ENCODE measurements at regions not wholly inside any gene's neighbourhood (a gene's known extent, or its start where the extent isn't known, plus 50 kb on each side); places are given as distances from the start of the nearest gene placed in this dataset.

DNA sequence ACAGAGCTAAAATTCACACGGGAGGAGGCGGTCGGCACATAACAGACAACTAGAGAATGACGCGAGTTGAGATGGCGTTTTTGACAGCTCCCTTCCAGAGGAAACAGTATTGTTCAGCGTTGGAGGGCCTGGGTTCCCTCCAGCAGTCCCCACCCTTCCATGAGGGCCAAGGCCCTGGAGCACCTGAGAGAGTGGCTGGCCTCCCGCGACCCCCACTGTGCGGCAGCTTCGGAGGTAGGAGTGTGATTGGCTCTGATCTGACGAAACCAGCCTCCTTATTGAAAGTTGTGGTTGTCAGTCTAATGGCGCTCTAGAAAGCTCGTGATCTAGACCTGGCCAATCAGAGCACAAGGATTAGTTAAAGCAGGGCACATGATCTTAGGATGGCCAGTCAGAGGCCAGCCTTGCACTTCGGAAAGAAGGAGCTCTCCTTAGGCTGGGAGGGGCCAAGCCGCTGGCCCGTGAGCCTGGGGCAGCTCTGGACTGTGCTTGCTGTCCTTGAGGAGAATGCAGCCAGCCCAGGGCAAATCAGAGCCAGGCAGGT, 104.5 kb upstream of the CELF4 start:
- intact Hi-C loops (cut with DNase I; ENCODE audit: low total_unique reads), result no loop called here
- no peaks in the 10 kb centered on the region for H3K27me3 ChIP-seq
- no peak overlapping the region for H3K27ac ChIP-seq
- H3K9me3 ChIP-seq, result peaks cover 0 to 2% of the 10 kb centered on the region in 2 donors
- H3K4me1 ChIP-seq, result no peaks in the 10 kb centered on the region
- no peak overlapping the region for H3K4me3 ChIP-seq
- TF ChIP-seq POLR2AphosphoS5 (IDR thresholded peaks at IDR 0.05) (no peak), POLR2A (IDR thresholded peaks at IDR 0.05) (no peak)
- TF ChIP-seq, protein P1, sequence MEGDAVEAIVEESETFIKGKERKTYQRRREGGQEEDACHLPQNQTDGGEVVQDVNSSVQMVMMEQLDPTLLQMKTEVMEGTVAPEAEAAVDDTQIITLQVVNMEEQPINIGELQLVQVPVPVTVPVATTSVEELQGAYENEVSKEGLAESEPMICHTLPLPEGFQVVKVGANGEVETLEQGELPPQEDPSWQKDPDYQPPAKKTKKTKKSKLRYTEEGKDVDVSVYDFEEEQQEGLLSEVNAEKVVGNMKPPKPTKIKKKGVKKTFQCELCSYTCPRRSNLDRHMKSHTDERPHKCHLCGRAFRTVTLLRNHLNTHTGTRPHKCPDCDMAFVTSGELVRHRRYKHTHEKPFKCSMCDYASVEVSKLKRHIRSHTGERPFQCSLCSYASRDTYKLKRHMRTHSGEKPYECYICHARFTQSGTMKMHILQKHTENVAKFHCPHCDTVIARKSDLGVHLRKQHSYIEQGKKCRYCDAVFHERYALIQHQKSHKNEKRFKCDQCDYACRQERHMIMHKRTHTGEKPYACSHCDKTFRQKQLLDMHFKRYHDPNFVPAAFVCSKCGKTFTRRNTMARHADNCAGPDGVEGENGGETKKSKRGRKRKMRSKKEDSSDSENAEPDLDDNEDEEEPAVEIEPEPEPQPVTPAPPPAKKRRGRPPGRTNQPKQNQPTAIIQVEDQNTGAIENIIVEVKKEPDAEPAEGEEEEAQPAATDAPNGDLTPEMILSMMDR (IDR thresholded peaks at IDR 0.05), result no peak
- no peak for DNase-seq (ENCODE audit: low spot score in 2 of 2)
- H3K36me3 ChIP-seq, result no peaks in the 10 kb centered on the region

DNA sequence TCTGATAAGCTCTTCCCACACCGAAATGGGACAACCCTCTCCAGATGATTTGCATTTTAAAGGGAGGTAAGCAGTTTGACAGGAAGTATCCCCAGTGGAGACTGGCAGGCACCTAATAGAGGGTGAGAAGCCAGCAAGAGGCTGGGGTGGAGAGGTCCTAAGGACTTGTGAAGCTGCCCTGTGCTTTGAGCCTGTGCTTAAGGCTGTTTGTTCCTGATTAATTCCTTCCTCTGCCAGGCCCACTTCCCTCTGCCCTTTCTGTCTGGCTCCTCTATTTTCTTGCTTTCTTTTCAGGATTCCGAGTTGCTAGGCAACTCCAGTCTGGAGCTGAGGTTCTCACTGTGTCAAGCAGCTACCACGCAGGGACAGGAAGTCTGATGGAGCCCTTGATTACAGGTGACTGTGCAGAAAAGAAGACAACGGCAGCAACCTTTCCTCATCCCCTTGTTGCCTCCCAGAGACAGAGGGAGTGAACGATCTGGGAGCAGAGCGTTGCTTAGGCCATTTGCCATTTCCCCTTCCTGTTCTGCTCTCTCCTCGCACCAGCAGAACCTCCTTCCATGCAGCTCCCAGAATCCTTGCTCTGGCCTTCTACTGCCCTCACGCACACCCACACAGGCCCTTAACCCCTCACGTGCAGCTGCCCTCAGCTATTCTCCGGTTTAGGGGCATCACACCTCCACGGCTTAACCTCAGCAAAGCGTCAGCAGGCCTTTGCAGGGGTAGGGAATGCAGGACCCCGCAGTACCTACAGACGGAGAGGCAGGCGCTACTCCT, 103.6 kb upstream of the CELF4 start:
- Histone ChIP-seq H3K4me3 (no peak overlapping the region), H3K27me3 (no peaks in the 10 kb centered on the region), H3K9me3 (no peaks in the 10 kb centered on the region), H3K36me3 (no peaks in the 10 kb centered on the region), H3K4me1 (no peaks in the 10 kb centered on the region), H3K27ac (no peak overlapping the region)
- intact Hi-C loops (cut with DNase I; ENCODE audit: low total_unique reads), result no loop called here
- TF ChIP-seq POLR2A (IDR thresholded peaks at IDR 0.05), result no peak
- TF ChIP-seq, protein P1 (IDR thresholded peaks at IDR 0.05), result no peak
- no peak for TF ChIP-seq POLR2AphosphoS5 (IDR thresholded peaks at IDR 0.05)
- no peak for DNase-seq (ENCODE audit: low spot score in 2 of 2)

DNA sequence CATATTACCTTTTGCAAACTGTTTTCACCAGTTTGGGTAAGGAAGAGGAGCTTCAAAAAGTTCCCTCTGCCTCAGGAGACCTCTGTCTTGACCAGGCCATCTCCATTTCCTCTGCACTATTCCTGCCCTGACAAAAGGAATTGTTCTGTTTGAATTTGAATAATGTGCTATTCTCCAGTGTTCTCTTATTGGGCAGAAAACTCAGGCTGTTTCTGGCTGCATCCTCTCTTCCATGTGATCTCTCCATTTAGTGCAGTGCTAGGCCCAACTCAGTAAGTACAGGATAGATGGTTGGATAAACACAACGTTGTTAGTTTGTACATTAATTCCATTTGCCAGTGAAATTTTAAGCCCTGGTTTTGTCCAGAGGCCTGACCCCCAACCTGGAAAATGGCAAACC, 102.2 kb upstream of the CELF4 start:
- no peaks in the 10 kb centered on the region for H3K27me3 ChIP-seq
- no peak for DNase-seq (ENCODE audit: low spot score in 2 of 2)
- no peak overlapping the region for H3K4me3 ChIP-seq
- no peaks in the 10 kb centered on the region for H3K4me1 ChIP-seq
- no peaks in the 10 kb centered on the region for H3K36me3 ChIP-seq
- H3K9me3 ChIP-seq, result no peaks in the 10 kb centered on the region
- intact Hi-C loops (cut with DNase I; ENCODE audit: low total_unique reads), result no loop called here
- TF ChIP-seq POLR2A (IDR thresholded peaks at IDR 0.05) (no peak), POLR2AphosphoS5 (IDR thresholded peaks at IDR 0.05) (no peak)
- TF ChIP-seq, protein P1 (IDR thresholded peaks at IDR 0.05), result no peak
- no peak overlapping the region for H3K27ac ChIP-seq

DNA sequence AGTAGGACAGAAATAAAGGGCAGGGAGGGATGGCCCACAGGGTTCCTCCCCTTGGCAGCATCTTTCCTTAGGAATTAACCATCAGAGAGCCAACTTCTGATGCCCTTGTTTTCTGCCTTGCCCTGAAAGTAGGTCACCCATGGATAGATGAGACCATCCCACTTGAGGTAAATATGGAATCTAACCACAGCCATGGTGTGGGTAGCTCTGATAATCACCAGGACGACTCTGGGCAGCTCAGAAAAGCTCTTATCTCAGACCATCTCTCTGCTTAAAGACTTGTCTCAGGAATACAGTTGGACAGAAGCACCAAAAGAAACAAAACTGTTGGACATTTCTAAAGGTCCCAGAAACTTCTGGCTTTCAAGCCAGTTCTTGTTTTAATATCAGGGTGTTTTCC, 101.4 kb upstream of the CELF4 start:
- no peak overlapping the region for H3K27ac ChIP-seq
- H3K27me3 ChIP-seq, result no peaks in the 10 kb centered on the region
- H3K36me3 ChIP-seq, result no peaks in the 10 kb centered on the region
- no peak overlapping the region for H3K4me3 ChIP-seq
- intact Hi-C loops (cut with DNase I; ENCODE audit: low total_unique reads), result no loop called here
- H3K9me3 ChIP-seq, result no peaks in the 10 kb centered on the region
- TF ChIP-seq POLR2A (IDR thresholded peaks at IDR 0.05), result no peak
- TF ChIP-seq POLR2AphosphoS5 (IDR thresholded peaks at IDR 0.05), result no peak
- TF ChIP-seq, protein P1 (IDR thresholded peaks at IDR 0.05), result no peak
- H3K4me1 ChIP-seq, result no peaks in the 10 kb centered on the region
- DNase-seq (ENCODE audit: low spot score in 2 of 2), result no peak

DNA sequence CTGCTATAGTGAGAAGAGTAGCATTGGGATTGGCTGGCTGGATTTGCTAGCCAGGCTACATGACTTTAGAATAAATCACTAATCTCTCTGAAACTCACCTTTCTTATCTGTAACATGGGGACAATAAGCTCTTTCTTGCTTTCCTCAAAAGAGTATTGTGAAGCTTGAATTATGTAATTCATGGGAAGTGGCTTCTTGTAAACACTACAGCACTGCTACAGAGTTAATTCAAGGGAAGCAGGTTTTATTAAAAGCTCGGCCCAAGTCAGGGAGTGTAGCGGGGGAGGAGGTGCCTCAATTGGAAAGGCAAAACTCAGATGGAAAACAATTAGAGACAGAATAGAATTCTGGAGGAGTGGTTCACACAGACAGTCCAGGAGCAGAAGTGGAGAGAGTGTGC, 100.9 kb upstream of the CELF4 start:
- H3K4me1 ChIP-seq, result no peaks in the 10 kb centered on the region
- intact Hi-C loops (cut with DNase I; ENCODE audit: low total_unique reads), result no loop called here
- H3K9me3 ChIP-seq, result no peaks in the 10 kb centered on the region
- H3K27ac ChIP-seq, result no peak overlapping the region
- TF ChIP-seq, protein P1 (IDR thresholded peaks at IDR 0.05), result no peak
- no peak for TF ChIP-seq POLR2AphosphoS5 (IDR thresholded peaks at IDR 0.05)
- TF ChIP-seq POLR2A (IDR thresholded peaks at IDR 0.05), result no peak
- no peak for DNase-seq (ENCODE audit: low spot score in 2 of 2)
- H3K27me3 ChIP-seq, result no peaks in the 10 kb centered on the region
- no peak overlapping the region for H3K4me3 ChIP-seq
- H3K36me3 ChIP-seq, result no peaks in the 10 kb centered on the region
